ENCODE measurements at regions not wholly inside any gene's neighbourhood (a gene's known extent, or its start where the extent isn't known, plus 50 kb on each side); places are given as distances from the start of the nearest gene placed in this dataset.

DNA sequence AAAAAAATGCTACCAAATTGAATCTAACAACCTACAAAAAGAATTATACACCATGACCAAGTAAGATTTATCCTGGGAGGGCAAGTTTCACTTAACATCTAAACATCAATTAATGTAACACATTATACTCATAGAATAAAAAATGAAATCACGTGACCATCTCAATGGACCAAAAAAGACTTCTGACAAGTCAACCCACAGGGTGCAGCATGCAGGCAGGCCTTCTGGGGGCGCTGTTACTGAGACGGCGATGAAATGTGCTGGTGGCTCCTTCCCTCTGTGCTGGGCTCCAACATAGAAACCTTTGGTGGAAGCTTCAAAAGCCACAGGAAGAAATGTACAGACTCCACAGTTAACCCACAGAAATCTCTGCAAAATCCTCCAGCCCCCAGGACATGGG is 103.1 kb downstream of the INHBA start:
- no peak overlapping the region for H3K9ac ChIP-seq (ENCODE audit: low read depth, low read length)
- H3K9me3 ChIP-seq (ENCODE audit: insufficient read depth, low read depth, low read length): no peaks in the 10 kb centered on the region; the same call in 1 of the 2 replicates
- H3K36me3 ChIP-seq (ENCODE audit: insufficient read depth, low read depth, low read length): no peaks in the 10 kb centered on the region
- no peaks in the 10 kb centered on the region for H3K27me3 ChIP-seq (ENCODE audit: insufficient read depth, low read length)
- H3K4me3 ChIP-seq (ENCODE audit: low read length): no peak overlapping the region
- no peaks in the 10 kb centered on the region; the same call in 1 of the 2 replicates for H3K4me1 ChIP-seq (ENCODE audit: insufficient read depth, low read length)
- no peak overlapping the region for H3K27ac ChIP-seq (ENCODE audit: low read length)

DNA sequence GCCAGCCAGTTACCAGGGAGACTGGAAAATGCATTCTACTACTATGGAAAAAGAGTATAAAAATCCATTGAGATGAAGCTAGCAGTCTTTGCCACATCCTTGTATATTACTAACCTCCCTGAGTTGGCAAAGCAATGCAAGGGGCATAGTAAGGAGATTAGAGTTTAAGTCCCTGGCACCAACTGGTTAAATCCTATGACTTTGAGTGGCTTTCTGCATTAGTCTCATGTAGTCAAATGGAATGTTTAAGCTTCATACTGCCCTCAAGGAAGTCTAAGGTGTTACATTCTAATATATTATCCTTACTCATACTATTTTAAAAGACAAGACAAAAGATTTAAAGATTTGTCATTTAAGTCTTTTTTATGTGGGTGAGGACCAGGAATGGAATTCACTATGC is 110.1 kb downstream of the INHBA start:
- Histone ChIP-seq H3K4me3 (ENCODE audit: low read length) (peak overlapping the region; percentile 0; the same call in 1 of the 2 replicates), H3K27ac (ENCODE audit: low read length) (no peak overlapping the region), H3K36me3 (ENCODE audit: insufficient read depth, low read depth, low read length) (no peaks in the 10 kb centered on the region), H3K27me3 (ENCODE audit: insufficient read depth, low read length) (no peaks in the 10 kb centered on the region), H3K4me1 (ENCODE audit: insufficient read depth, low read length) (peaks cover 16% of the 10 kb centered on the region), H3K9me3 (ENCODE audit: insufficient read depth, low read depth, low read length) (no peaks in the 10 kb centered on the region; the same call in 1 of the 2 replicates), H3K9ac (ENCODE audit: low read depth, low read length) (no peak overlapping the region)

DNA sequence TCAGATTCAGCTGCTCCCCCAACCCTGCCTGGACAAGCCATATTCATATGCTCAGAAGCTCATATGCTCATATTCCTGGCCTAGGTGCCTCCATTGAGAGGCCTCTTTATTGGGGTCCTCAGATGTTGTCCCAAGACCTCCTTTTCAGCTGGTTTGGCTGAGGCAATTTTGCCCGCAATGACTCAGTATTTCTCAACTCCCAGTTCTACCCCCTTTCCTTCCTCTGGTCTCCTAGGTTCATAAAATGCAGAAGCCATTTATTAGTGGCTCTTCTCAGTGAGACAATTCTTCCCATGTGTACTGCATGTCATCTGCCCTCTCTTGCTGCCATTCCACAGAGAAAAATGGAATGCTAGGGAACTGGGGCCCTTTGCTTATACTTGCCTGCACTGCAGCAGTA is 110.7 kb downstream of the INHBA start:
- 0 out of 2 replicates have a peak overlapping the region, but pooled peaks have one; percentile 0 for H3K4me3 ChIP-seq (ENCODE audit: low read length)
- H3K36me3 ChIP-seq (ENCODE audit: insufficient read depth, low read depth, low read length): no peaks in the 10 kb centered on the region
- no peak overlapping the region for H3K9ac ChIP-seq (ENCODE audit: low read depth, low read length)
- H3K9me3 ChIP-seq (ENCODE audit: insufficient read depth, low read depth, low read length): no peaks in the 10 kb centered on the region; the same call in 1 of the 2 replicates
- H3K27me3 ChIP-seq (ENCODE audit: insufficient read depth, low read length): no peaks in the 10 kb centered on the region
- H3K4me1 ChIP-seq (ENCODE audit: insufficient read depth, low read length): peaks cover 16% of the 10 kb centered on the region
- H3K27ac ChIP-seq (ENCODE audit: low read length): no peak overlapping the region

DNA sequence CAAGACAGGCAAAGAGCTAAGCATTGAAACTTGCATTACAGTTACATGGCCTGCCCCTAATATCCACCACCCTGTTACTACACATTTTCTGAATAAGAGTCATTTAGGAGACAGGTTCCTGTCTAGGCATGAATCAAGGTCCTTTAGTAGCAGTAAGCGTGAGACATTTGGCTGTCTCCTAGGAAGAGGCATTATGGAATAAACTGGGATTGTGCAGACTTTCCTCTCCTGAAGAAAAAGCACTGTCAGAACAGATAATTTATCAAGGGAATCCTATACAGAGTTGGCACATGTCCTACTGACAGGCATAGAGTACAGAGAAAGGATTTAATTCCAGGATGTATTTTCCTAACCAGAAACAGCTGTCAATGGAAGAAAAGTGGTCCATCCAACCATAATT is 111.9 kb downstream of the INHBA start:
- Histone ChIP-seq H3K27ac (ENCODE audit: low read length) (no peak overlapping the region), H3K36me3 (ENCODE audit: insufficient read depth, low read depth, low read length) (no peaks in the 10 kb centered on the region), H3K4me3 (ENCODE audit: low read length) (no peak overlapping the region), H3K9me3 (ENCODE audit: insufficient read depth, low read depth, low read length) (no peaks in the 10 kb centered on the region; the same call in 1 of the 2 replicates), H3K27me3 (ENCODE audit: insufficient read depth, low read length) (no peaks in the 10 kb centered on the region), H3K9ac (ENCODE audit: low read depth, low read length) (no peak overlapping the region), H3K4me1 (ENCODE audit: insufficient read depth, low read length) (peaks cover 16% of the 10 kb centered on the region)

DNA sequence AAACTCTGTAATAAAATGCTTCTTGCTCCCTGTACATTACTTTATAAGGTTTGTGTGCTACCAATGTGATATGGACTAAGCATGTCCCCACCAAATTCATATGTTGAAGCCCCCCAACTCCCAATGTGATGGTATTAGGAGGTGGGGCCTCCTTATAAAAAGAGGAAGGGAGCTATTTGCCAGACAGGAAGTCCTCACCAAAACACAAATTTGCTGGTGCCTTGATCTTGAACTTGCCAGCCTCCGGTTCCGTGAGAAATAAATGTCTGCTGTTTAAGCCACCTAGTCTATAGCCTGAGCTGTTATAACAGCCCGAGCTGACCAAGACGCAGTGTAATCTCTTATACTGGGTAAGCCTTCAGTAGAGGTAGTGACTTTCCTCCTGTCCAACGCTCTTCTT is 114.5 kb downstream of the INHBA start:
- no peak overlapping the region for H3K4me3 ChIP-seq (ENCODE audit: low read length)
- no peak overlapping the region for H3K27ac ChIP-seq (ENCODE audit: low read length)
- no peaks in the 10 kb centered on the region for H3K36me3 ChIP-seq (ENCODE audit: insufficient read depth, low read depth, low read length)
- H3K9ac ChIP-seq (ENCODE audit: low read depth, low read length): no peak overlapping the region
- no peaks in the 10 kb centered on the region for H3K27me3 ChIP-seq (ENCODE audit: insufficient read depth, low read length)
- peaks cover 14% of the 10 kb centered on the region for H3K4me1 ChIP-seq (ENCODE audit: insufficient read depth, low read length)
- H3K9me3 ChIP-seq (ENCODE audit: insufficient read depth, low read depth, low read length): no peaks in the 10 kb centered on the region

DNA sequence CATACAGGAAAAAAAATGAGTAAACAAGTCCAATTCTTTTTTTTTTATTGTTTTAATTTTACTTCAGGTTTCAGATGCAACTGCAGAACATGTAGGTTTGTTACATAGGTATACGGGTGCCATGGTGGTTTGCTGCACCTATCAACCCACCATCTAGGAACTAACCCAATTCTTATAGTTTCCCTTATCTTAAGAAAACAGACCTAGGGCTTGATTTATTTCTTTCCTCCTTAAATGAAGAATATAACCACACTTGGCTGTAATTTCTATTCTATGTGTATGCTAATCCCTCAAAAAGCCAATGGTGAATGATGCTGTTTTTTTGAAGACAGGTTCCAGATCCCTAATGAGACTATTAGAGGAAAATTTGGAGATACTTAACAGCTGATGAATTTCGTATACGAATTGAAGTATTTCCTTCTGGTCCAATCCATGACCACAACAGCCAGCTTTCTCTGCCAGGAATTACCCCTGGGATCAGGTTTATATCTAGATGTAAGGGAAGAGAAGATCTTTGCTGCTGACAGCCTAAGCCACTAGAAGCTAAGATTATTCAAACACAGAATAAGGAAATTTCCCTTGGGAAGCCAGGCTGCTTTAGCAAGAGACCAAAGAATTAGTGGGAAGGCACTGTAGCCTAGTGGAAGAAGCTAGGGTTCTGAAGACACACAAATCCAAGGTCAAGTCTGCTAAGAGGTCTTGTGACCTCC is 115.8 kb downstream of the INHBA start:
- H3K4me3 ChIP-seq (ENCODE audit: low read length): no peak overlapping the region
- peaks cover 1% of the 10 kb centered on the region; the same call in 1 of the 2 replicates for H3K4me1 ChIP-seq (ENCODE audit: insufficient read depth, low read length)
- H3K36me3 ChIP-seq (ENCODE audit: insufficient read depth, low read depth, low read length): no peaks in the 10 kb centered on the region
- no peak overlapping the region for H3K9ac ChIP-seq (ENCODE audit: low read depth, low read length)
- H3K27me3 ChIP-seq (ENCODE audit: insufficient read depth, low read length): no peaks in the 10 kb centered on the region
- H3K27ac ChIP-seq (ENCODE audit: low read length): no peak overlapping the region
- no peaks in the 10 kb centered on the region for H3K9me3 ChIP-seq (ENCODE audit: insufficient read depth, low read depth, low read length)

DNA sequence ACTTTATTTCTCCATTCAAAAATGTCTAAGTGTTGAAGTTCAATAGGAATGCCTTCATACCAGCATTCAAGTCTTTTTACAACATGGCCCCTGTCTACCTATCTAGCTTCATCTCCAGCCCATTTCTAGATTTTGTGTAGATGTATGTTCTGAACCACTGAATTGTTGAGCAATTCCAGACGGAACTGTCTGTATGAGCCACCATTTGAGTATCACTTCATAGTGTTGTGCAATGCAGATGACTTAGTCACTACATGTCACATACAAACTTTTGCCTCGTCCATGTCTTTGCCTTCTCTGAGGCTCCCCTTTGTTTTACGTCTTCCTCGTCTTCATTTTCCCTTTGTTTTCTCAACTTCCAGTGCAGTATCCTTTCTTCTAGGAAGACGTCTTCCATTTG is 118.1 kb downstream of the INHBA start:
- no peaks in the 10 kb centered on the region for H3K9me3 ChIP-seq (ENCODE audit: insufficient read depth, low read depth, low read length)
- H3K36me3 ChIP-seq (ENCODE audit: insufficient read depth, low read depth, low read length): no peaks in the 10 kb centered on the region
- no peaks in the 10 kb centered on the region for H3K4me1 ChIP-seq (ENCODE audit: insufficient read depth, low read length)
- no peak overlapping the region for H3K9ac ChIP-seq (ENCODE audit: low read depth, low read length)
- no peak overlapping the region for H3K27ac ChIP-seq (ENCODE audit: low read length)
- H3K27me3 ChIP-seq (ENCODE audit: insufficient read depth, low read length): no peaks in the 10 kb centered on the region
- H3K4me3 ChIP-seq (ENCODE audit: low read length): no peak overlapping the region

DNA sequence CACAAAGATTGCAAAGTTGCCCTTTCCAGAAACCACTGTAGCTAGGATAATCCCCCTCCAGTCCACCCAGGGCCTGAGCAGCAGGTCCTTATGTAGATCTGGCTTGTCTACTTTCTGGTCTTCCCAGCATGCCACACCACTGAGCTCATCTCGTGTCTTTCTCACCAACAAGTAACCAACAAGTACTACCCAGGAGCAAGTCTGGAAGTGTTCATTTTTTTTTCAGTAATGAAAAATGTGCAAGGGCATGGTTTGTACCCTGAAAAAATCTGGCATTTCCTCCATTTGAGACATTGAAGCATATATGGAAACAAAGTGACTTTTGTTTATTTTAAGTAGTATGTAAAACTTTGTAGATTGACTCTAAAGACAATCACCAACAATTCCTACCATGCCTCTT is 120.8 kb downstream of the INHBA start:
- no peaks in the 10 kb centered on the region for H3K9me3 ChIP-seq (ENCODE audit: insufficient read depth, low read depth, low read length)
- H3K27me3 ChIP-seq (ENCODE audit: insufficient read depth, low read length): no peaks in the 10 kb centered on the region
- H3K4me3 ChIP-seq (ENCODE audit: low read length): no peak overlapping the region
- no peak overlapping the region for H3K9ac ChIP-seq (ENCODE audit: low read depth, low read length)
- H3K27ac ChIP-seq (ENCODE audit: low read length): no peak overlapping the region
- no peaks in the 10 kb centered on the region for H3K36me3 ChIP-seq (ENCODE audit: insufficient read depth, low read depth, low read length)
- no peaks in the 10 kb centered on the region for H3K4me1 ChIP-seq (ENCODE audit: insufficient read depth, low read length)

DNA sequence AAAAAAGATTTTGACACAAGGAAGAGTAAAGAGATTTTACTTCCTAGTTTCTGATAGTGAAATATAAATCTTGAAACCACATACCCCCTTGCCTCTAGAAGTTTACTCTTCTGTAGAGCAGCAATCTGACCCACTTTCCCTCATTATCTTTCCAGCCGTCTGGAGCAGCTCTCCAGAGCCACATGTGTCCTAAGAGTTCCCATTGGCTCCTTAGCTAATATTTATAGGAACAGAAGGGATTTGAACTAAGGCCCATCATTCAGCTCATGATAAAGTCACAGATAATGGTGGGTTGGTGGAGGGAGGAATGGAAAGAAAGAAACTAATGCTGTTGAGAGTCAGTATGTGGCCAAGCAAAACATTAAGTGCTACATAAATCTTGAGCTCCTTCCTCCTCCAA is 121.8 kb downstream of the INHBA start:
- no peak overlapping the region for H3K27ac ChIP-seq (ENCODE audit: low read length)
- H3K9ac ChIP-seq (ENCODE audit: low read depth, low read length): no peak overlapping the region
- H3K4me3 ChIP-seq (ENCODE audit: low read length): no peak overlapping the region
- H3K36me3 ChIP-seq (ENCODE audit: insufficient read depth, low read depth, low read length): no peaks in the 10 kb centered on the region
- no peaks in the 10 kb centered on the region for H3K9me3 ChIP-seq (ENCODE audit: insufficient read depth, low read depth, low read length)
- H3K4me1 ChIP-seq (ENCODE audit: insufficient read depth, low read length): no peaks in the 10 kb centered on the region
- no peaks in the 10 kb centered on the region for H3K27me3 ChIP-seq (ENCODE audit: insufficient read depth, low read length)

DNA sequence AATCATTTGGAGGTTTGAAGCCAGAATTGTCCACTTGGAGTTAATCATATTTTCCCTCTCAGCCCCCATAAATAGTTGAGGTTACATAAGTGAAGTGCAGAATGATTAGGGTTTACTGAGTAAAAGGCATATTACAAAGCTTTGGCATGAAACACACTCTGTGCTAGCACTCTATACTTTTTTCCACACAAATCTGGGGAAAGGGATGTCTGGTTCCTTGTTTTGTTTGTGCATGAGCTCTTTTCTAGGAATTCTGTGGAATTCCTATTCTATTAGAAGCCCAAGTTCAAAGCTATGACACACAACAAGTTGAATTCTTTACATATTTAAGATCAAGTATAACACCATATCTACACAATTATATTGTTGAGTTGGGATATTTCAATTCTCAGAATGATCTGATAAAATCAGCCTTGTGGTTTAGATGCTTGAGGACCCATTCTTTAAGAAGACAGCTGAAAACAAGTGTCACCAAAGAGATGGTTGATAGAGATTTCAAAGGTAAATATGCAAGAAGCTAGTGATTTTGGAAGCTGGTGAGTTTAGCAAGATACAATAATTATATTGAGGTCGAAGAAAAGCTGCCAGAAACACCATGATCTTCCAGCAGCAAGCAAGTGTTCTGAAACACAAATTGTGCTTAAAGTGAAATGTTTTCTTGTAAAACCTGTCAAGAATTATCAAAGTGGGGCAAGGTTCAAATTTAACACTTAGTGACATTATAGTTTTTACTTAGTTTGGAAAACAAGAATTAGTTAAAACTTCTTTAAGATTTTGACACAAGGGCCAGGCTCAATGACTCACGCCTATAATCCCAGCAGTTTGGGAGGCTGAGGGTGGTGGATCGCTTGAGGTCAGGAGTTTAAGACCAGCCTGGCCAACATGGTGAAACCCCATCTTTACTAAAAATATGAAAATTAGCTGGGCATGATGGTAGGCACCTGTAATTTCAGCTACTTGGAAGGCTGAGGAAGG is 122.6 kb downstream of the INHBA start:
- H3K9ac ChIP-seq (ENCODE audit: low read depth, low read length): no peak overlapping the region

DNA sequence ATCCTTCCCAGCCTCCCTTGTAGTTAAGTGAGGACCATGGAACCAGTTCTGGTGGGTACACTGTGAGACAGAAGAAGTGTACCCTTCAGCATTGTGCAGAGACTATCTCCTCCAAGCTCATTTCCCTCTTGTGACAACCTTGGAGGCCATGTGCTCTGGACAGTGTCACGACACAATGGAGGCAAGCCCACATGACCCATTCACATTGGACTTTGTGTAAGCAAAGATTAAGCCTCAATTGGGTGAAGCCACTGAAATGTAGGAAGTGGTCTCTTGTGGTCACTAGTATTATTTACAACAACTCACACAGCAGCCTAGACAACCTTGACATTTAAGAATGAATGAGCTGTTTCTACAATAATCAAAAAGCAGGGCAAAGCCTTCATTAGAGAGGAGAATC is 124.2 kb downstream of the INHBA start:
- Histone ChIP-seq H3K9me3 (ENCODE audit: insufficient read depth, low read depth, low read length) (no peaks in the 10 kb centered on the region), H3K4me3 (ENCODE audit: low read length) (no peak overlapping the region)

More for the DNA sequence above, 122.6 kb downstream of the INHBA start:
- Histone ChIP-seq H3K36me3 (ENCODE audit: insufficient read depth, low read depth, low read length) (no peaks in the 10 kb centered on the region), H3K4me1 (ENCODE audit: insufficient read depth, low read length) (no peaks in the 10 kb centered on the region), H3K4me3 (ENCODE audit: low read length) (no peak overlapping the region), H3K9me3 (ENCODE audit: insufficient read depth, low read depth, low read length) (no peaks in the 10 kb centered on the region), H3K27me3 (ENCODE audit: insufficient read depth, low read length) (no peaks in the 10 kb centered on the region), H3K27ac (ENCODE audit: low read length) (no peak overlapping the region)

More for the DNA sequence above, 124.2 kb downstream of the INHBA start:
- no peak overlapping the region for H3K9ac ChIP-seq (ENCODE audit: low read depth, low read length)
- H3K4me1 ChIP-seq (ENCODE audit: insufficient read depth, low read length): no peaks in the 10 kb centered on the region
- no peak overlapping the region for H3K27ac ChIP-seq (ENCODE audit: low read length)
- H3K27me3 ChIP-seq (ENCODE audit: insufficient read depth, low read length): no peaks in the 10 kb centered on the region
- no peaks in the 10 kb centered on the region for H3K36me3 ChIP-seq (ENCODE audit: insufficient read depth, low read depth, low read length)

All from iPS-20b (cell line).